NT2/D1 (cell line): ENCODE measurements at regions not wholly inside any gene's neighbourhood (a gene's known extent, or its start where the extent isn't known, plus 50 kb on each side); places are given as distances from the start of the nearest gene placed in this dataset.

Experiments
- SUZ12 ChIP-seq: IDR thresholded peaks from 2 replicates; pipeline ENCODE4 v1.6.1; 2011; ENCODE audit not compliant: insufficient read length, insufficient read depth; ENCODE audit errors: extremely low read depth
- YY1 ChIP-seq: IDR thresholded peaks from 2 replicates; pipeline ENCODE4 v1.6.1; 2011; ENCODE audit not compliant: insufficient read length, insufficient read depth
- ZNF274 ChIP-seq: IDR thresholded peaks from 2 replicates; pipeline ENCODE4 v1.6.1; 2011; ENCODE audit warnings: mild to moderate bottlenecking, low read depth, low read length

GRCh38 chr5:29878599-29878998 is 1314.9 kb upstream of the CDH6 start:
- TF ChIP-seq ZNF274, result no peak
- TF ChIP-seq YY1, result no peak
- no peak for TF ChIP-seq SUZ12
